ENCODE measurements at regions not wholly inside any gene's neighbourhood (a gene's known extent, or its start where the extent isn't known, plus 50 kb on each side); places are given as distances from the start of the nearest gene placed in this dataset.
"Not testable (repeated sequence)": the region's sequence is repeated elsewhere in the genome, so short reads cannot be mapped to it uniquely, and the experiment has no call there.

DNA sequence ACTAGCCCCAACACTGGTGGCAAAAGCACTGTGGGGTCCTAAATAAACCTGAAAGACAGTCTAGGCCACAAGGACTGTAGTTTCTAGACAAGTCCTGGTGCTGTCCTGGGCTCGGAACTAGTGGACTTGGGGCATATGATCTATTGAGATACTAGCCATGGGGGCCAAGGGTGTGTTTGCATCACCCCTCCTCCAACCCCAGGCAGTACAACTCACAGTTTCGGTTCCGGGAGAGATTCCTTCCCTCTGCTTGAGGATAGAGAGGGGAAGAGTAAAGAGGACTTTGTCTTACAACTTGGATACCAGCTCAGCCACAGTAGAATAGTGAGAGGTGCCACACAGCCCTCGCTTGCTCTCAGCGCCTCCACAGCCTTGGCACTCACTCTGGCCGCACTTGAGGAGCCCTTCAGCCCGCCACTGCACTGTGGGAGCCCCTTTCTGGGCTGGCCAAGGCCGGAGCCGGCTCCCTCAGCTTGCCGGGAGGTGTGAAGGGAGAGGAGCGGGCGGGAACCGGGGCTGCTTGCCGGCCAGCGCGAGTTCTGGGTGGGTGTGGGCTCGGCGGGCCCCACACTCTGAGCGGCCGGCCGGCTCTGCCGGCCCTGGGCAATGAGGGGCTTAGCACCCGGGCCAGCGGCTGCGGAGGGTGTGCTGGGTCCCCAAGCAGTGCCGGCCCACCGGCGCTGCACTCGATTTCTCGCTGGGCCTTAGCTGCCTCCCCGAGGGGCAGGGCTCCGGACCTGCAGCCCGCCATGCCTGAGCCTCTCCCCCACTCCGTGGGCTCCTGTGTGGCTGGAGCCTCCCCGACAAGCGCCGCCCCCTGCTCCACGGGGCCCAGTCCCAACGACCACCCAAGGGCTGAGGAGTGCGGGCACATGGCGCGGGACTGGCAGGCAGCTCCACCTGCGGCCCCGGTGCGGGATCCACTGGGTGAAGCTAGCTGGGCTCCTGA lies 222.7 kb upstream of the SEMA3C start:
- not testable (repeated sequence) for DNase-seq (ENCODE audit: low read depth in 2 of 2)

DNA sequence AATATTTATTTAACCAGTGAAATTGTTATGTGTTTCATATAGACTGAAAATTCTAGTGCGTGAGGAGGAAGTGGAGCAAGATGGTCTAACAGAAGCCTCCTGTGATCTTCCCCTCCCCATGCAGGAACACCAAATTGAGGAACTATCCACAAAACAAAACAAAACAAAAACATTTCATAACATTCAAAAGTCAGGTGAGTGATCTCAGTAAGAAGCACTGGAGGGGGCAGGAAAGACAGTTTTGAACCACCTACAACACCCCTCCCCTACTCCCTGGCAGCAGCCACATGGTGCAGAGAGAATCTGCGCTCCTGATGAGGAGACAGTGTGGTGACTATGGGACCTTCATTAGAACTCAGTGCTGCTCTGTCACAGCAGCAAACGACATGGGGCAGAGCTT lies 221.9 kb upstream of the SEMA3C start:
- DNase-seq (ENCODE audit: low read depth in 2 of 2) = no peak

- DNase-seq (ENCODE audit: low read depth in 2 of 2) = no peak
Observed at GRCh38 chr7:81140252-81140651, 221.4 kb upstream of the SEMA3C start.

DNA sequence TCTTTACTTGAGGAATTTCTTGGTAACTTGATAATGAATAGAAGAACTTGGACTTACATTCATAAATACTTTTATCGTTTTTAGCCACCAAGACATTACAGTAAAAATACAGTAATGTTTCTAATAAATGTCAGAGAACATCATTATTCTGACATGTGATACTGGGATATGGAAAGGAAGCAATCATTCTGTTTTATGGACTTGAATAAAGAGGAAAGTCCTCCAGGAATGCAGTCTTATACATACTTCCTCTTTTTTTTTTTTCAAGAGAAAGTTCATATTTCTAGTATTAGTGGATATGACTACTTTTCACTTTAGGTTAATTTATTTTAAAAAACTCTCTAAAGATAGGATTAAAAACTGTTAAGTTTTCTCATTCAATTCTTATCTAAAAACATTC lies 220.0 kb upstream of the SEMA3C start:
- DNase-seq (ENCODE audit: low read depth in 2 of 2) = no peak

DNA sequence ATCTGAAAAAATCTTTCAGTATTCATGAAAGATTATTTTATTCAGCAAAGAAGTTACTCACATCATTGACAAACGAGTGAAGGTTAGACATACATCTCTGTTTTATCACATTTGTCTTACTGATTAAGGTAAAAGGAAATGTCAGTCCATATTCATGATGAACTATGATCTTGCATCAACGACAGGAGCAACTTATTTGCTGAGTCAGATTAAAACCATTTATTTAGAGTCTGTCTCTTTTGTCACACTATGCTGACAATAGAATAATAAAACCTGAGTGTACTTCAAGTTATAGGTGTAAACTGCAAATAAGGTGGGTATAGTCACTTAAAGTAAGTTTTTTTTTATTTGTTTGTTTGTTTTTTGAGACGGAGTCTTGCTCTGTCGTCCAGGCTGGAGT lies 216.5 kb upstream of the SEMA3C start:
- no peak for DNase-seq (ENCODE audit: low read depth in 2 of 2)

DNA sequence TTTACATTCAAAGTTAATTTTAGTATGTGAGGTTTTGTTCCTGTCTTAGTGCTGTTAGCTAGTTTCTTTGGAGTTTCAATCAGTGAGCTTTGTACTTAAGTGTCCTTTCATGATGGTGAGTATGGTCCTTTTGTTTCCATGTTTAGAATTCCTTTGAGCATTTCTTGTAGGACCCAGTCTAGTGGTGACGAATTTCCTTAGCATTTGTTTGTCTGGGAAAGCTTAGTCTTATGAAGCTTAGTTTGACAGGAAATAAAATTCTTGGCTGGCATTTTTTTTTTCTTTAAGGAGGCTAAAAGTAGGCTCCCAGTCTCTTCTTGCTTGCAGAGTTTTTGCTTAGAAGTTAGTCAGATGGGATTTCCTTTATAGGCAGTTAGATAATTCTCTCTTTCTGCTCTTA lies 209.2 kb upstream of the SEMA3C start:
- DNase-seq (ENCODE audit: low read depth in 2 of 2) = peak in 1 of 2 donors; percentile 33

GRCh38 chr7:81120803-81121202 lies 202.0 kb upstream of the SEMA3C start:
- no peak for DNase-seq (ENCODE audit: low read depth in 2 of 2)

- no peak for DNase-seq (ENCODE audit: low read depth in 2 of 2)
Observed at GRCh38 chr7:81120111-81120510, 201.3 kb upstream of the SEMA3C start.

GRCh38 chr7:81114633-81115032 lies 195.8 kb upstream of the SEMA3C start:
- no peak for DNase-seq (ENCODE audit: low read depth in 2 of 2)

GRCh38 chr7:81112731-81113130 lies 193.9 kb upstream of the SEMA3C start:
- DNase-seq (ENCODE audit: low read depth in 2 of 2) = no peak

- peak in 1 of 2 donors; percentile 43 for DNase-seq (ENCODE audit: low read depth in 2 of 2)
Observed at GRCh38 chr7:81111781-81112540, 193.1 kb upstream of the SEMA3C start.

- no peak for DNase-seq (ENCODE audit: low read depth in 2 of 2)
Observed at GRCh38 chr7:81111358-81111757, 192.5 kb upstream of the SEMA3C start.

DNA sequence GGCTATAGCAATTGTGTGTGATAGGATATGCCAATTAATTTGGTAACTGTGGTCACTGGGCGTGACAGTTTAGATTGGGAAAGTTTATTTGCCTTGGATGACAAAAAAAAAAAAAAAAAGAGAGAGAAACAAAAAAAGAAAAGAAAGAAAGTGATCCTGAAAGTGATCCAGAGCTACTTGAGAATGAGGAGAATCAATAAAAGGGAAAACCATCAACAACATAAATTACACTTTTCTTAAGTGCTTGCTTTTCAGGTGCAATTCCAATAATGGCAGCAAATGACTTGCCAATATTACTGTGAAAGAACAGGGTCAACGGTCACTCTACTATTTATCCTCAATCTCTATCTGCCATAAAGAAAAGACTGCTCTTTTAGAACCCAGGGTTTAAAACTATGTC lies 191.8 kb upstream of the SEMA3C start:
- no peak for DNase-seq (ENCODE audit: low read depth in 2 of 2)

DNA sequence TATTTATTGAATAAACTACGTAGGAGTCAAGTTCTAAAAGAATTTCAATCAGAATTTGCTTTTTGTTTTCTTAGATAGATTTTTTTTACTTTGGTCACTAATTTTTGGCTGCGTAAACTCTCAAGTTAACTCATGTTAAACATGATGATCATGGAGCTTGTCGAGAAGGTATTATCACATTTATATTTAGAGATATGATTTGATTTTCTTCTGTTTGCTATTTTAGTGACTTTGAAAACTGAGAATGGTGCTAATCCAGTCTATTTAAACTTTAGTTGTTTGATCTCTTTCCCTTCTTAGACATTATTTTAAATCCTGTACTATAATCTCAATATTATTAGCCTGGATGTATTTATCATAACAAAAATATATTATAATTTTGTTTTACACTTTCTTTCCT lies 179.4 kb upstream of the SEMA3C start:
- no peak for DNase-seq (ENCODE audit: low read depth in 2 of 2)

GRCh38 chr7:81094952-81095351 lies 176.1 kb upstream of the SEMA3C start:
- DNase-seq (ENCODE audit: low read depth in 2 of 2) = no peak

- no peak for DNase-seq (ENCODE audit: low read depth in 2 of 2)
Observed at GRCh38 chr7:81081616-81082015, 162.8 kb upstream of the SEMA3C start.

GRCh38 chr7:81080553-81080952 lies 161.7 kb upstream of the SEMA3C start:
- no peak for DNase-seq (ENCODE audit: low read depth in 2 of 2)

- DNase-seq (ENCODE audit: low read depth in 2 of 2) = no peak
Observed at GRCh38 chr7:81079746-81080145, 160.9 kb upstream of the SEMA3C start.

DNA sequence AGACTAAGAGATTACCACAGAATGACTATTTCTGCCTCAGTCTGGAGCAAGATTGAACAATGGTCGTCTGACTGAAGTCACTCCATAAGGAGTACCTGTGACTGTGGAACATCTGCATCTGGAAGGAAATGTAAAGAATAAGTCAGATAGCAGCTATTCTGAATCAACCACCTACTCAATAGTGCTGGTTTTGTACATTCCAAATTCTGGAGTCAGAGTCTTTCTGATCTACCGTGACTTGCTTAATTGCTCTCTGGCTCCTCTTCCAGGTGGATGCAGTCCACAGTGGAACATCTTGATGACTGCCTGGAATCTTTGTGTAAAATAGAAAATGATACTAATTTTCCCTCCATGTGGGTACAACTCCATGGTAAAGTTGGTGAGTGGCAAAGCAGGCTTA lies 156.3 kb upstream of the SEMA3C start:
- DNase-seq (ENCODE audit: low read depth in 2 of 2) = no peak

GRCh38 chr7:81074406-81074805 lies 155.6 kb upstream of the SEMA3C start:
- no peak for DNase-seq (ENCODE audit: low read depth in 2 of 2)

DNA sequence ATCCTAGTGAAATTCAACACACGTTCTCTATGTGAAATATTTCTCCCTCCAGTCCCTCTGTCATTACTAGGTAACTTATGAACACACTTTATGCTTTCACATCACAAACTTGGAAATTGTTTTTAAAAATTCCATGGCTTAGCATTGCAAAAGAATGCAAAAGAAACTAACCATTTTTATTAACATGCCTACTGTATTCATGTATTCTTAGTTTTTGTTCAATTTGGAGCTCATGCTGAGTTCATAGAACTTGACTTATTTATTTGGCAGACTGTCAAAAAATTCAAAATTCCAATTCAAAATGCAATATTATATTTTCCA lies 155.0 kb upstream of the SEMA3C start:
- no peak for DNase-seq (ENCODE audit: low read depth in 2 of 2)

- no peak for DNase-seq (ENCODE audit: low read depth in 2 of 2)
Observed at GRCh38 chr7:81070956-81071355, 152.1 kb upstream of the SEMA3C start.

DNA sequence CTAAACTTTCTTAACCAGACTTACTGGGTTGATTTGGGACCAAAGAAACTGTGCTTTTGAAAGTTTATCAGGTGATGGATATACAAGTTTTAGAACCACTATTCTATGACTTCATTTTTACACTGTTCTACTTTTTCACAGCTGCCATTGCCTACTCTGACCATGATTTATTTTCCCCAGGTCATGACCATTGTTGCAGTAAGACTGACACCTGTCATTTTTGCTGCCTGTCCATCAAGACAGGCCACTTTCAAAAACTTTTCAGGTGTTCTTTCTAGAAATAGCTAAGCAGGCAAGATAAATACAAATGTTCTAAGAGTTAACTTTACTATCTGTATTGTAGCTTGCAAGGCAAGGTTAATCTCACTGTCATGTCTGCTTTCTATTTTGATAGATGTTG lies 147.9 kb upstream of the SEMA3C start:
- no peak for DNase-seq (ENCODE audit: low read depth in 2 of 2)

All from dermis microvascular lymphatic vessel endothelial cell (primary cell).